NCI-H2171 (cell line): ENCODE measurements at regions not wholly inside any gene's neighbourhood (a gene's known extent, or its start where the extent isn't known, plus 50 kb on each side); places are given as distances from the start of the nearest gene placed in this dataset.
"Not testable (repeated sequence)": the region's sequence is repeated elsewhere in the genome, so short reads cannot be mapped to it uniquely, and the experiment has no call there.

ENCODE experiments used
- DNase-seq: peaks from one replicate; lab custom pipeline; 2025; lab: John Stamatoyannopoulos, UW

- no peak for DNase-seq
Measured at GRCh38 chr5:2890011-2890410, 138.5 kb upstream of the IRX2 start.

DNA sequence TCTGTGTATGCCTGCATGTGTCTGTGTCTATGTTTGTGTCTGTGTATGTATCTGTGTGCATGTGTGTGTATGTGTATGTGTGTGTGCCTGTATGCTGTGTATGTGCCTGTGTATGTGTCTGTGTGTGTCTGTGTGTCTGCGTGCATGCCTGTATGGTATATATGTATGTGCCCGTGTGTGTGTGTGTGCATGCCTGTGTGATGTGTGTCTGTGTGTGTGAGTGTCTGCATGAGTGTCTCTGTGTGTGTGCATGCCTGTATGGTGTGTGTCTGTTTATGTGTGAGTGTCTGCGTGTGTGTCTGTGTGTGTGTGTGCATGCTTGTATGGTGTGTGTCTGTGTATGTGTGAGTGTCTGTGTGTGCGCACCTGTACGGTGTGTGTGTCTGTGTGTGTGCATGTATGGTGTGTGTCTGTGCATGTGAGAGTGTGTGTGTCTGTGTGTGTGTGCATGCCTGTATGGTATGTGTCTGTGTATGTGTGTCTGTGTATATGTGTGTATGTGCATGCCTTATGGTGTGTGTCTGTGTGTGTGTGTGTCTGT, 137.1 kb upstream of the IRX2 start:
- DNase-seq, result no peak

DNA sequence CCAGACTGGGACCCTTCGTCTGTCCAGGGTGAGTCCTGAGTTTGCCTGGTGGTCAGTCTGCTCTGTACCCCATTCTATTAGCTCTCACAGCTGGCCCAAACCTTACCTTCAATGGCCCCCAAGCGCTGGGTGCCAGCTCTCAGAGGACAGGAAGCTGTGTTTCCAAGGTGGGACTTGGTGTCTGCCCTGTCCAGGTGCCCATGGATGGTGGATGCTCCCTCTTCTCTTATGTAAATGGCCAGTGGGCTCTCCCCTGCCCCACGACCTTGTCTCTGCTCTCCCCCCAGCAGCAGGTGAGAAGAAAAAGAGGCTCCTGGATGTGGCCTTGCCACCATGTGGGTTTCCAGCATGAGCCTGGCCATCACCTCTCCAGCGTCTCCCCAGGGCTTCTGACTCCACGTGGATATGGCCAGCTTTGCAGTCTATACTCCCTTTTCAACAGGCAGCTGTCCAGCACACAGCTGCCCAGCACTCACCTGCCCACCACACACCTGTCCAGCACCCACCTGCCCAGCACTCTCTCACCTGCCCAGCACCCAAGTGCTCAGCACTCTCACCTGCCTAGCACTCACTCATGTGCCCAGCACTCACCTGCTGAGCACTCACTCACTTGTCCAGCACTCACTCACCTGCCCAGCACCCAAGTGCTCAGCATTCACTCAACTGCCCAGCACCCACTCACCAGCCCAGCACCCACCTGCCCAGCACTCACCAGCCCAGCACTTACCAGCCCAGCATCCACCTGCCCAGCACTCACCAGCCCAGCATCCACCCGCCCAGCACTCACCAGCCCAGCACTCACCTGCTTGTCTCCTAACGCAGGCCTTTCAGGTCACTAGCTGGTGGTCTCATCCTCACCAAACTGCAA, 136.2 kb upstream of the IRX2 start:
- no peak for DNase-seq

DNA sequence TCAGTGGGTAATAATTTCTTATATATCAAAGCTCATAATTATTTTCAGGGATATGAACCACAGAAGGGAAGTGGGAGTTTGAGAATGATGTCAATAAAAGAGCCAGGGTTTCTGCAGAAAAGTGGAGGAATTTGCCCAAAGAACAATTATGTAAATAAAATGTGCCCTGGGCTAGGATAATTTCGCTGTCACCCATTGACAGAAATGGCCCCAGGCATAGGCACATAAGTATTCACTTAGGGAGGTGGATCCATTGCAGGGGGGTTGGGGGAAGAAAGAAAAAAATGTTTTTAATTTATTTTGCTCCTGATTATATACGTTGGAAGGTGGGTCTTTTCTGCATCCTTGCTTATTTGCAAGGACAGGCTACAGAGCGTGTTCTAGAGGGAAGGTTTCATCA, 135.1 kb upstream of the IRX2 start:
- DNase-seq, result no peak

DNA sequence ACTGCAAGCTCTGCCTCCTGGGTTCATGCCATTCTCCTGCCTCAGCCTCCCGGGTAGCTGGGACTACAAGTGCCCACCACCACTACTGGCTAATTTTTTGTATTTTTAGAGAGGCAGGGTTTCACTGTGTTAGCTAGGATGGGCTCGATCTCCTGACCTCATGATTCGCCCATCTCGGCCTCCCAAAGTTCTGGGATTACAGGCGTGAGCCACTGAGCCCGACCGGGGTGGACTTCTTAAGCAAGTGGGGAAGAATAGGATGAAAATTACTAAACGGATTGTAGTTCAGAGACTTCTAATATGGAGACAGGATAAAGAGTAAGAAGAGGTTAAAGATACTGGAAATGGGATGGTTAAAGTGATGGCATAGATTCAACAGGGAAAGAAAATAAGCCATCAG, 132.3 kb upstream of the IRX2 start:
- no peak for DNase-seq

DNA sequence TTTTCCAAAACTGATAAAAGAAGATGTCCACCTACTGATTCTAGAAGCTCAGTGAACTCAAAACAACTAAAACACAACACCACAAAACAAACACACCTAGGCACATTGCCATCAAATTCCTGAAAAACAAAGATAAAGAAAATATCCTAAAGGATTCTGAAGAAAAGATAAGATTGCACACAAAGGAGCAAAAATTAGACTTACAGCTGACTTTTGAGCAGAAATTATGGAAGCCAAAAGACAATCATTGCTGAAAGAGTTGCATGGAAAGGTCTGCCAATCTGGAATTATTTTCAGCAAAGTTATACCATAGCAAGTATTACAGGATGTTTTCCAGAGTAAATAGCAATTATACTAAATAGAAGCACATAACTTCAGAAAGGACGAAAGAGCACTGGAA, 128.2 kb upstream of the IRX2 start:
- DNase-seq, result peak; percentile 5

GRCh38 chr5:2877522-2877921, 126.0 kb upstream of the IRX2 start:
- DNase-seq, result no peak

DNA sequence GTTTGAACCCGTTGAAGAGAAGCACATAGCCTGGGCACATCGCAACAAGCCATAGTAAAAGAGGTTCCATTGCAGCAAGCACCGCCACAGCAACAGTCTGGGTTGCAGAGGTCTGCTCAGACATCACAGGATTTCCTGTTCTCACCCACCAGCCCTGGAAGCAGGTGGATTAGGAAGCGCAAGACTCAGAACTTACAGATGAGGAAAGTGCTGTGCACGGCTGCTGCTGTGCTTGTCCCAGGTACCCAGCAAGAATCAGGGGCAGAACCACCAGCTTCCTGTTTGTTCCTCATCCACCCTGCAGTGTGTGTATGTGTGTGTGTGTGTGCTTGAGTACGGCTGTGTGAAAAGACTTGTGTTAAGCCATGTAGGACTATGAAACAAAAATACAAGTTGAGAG, 124.7 kb upstream of the IRX2 start:
- no peak for DNase-seq

DNA sequence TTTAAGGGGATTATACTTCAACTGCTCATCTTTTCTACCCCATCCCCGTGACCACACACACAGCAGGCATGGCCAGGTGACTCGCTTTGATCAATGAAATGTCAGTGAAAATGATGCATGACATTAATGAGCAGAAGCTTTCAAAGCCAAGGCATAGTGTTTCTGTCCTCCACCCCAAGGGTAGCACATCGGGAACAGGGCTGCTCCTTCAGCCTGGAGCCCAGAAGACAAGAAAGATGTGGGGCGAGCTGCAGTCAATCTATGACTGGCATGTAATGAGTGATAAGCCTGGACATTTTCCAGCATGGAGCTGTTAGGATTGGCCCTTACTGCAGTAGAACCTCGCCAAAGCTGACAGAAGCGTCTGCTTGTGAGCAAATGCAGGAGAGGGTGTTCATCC, 122.6 kb upstream of the IRX2 start:
- DNase-seq, result no peak

DNA sequence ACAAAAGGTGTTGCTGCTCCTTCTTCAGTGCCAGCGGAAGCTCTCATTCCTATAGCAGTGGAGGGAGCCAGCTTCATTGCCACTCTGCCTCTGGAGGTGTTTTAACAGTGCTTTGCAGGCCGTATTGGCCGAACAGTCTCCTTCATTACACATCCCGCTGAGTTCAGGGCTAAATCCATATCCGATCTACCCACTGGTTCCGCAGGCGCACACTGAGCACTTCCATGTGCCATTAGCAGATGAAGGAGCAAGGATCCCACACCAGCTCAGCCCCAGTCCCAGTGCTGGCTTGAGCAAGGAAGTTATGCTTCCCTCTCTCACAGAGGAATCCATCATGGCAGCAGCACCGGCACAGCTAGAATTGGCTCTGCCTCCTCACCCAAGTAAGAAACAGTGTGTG, 121.2 kb upstream of the IRX2 start:
- DNase-seq, result no peak

GRCh38 chr5:2871282-2871681, 119.8 kb upstream of the IRX2 start:
- DNase-seq, result no peak

DNA sequence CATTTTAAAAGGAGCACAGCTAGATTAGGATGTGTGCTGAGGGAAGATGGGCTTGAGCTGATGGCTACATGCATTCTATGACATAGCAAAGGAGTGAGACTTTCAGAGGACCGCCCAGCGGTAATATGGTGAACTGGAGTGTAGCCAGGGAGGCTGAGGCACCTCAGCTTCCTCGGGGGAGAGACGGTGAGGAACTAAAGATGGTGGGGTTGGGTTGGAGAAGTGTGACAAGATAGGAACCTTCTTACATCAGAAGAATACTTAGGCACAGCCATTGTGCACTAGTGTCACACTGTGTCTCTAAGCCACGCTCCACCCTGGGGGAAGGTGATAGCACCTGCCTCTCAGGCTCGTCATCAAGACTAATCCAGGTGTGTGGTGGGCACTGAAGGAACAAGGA, 118.0 kb upstream of the IRX2 start:
- no peak for DNase-seq

DNA sequence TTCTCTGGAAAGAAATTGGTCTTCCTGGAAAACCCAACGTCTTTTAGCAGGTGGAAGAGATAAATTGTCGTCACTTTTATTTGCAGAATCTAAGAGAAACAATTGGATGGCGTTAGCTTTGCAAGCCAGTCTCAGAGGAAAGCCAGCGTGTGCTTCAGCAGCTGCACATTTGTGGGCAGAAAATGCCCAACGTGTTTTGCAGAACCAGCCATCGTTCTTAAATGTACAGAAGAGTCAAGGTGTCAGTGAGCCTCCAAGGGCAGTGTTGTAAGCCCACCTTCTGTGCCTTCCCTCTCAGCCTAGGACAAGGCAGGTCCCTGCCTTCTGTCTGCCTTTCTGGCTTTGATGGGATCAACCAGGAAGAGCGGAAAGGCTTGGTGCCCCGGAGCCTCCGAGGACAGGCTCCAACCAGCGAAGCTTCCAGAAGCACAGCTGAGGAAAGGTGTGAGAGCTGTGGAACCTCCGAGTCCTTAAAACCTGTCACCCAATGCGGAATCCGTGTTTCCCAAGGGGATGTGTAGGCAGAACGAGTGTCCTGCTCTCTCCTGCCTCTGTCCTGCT, 116.0 kb upstream of the IRX2 start:
- no peak for DNase-seq

- no peak for DNase-seq
Measured at GRCh38 chr5:2866662-2867372, 115.3 kb upstream of the IRX2 start.

DNA sequence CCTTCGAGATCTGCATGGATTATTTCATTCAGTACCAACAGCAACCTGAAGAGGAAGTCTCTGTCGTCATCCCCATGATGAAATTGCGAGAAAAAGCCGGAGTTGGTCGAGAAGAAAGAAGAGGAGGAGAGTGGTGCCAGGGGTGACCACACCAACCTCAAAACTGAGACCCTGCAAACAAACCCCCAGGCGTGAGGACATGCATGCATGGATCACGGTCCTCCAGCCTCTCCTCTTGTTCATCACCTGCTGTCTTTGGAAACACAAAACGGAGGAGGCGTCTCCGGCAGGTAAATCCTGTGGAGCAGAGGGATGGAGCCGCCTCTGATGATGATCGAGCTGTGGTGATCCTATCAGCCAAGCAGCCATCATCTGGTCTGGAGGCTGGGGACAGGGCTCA, 114.4 kb upstream of the IRX2 start:
- no peak for DNase-seq

- no peak for DNase-seq
Measured at GRCh38 chr5:2864515-2865105, 113.1 kb upstream of the IRX2 start.

DNA sequence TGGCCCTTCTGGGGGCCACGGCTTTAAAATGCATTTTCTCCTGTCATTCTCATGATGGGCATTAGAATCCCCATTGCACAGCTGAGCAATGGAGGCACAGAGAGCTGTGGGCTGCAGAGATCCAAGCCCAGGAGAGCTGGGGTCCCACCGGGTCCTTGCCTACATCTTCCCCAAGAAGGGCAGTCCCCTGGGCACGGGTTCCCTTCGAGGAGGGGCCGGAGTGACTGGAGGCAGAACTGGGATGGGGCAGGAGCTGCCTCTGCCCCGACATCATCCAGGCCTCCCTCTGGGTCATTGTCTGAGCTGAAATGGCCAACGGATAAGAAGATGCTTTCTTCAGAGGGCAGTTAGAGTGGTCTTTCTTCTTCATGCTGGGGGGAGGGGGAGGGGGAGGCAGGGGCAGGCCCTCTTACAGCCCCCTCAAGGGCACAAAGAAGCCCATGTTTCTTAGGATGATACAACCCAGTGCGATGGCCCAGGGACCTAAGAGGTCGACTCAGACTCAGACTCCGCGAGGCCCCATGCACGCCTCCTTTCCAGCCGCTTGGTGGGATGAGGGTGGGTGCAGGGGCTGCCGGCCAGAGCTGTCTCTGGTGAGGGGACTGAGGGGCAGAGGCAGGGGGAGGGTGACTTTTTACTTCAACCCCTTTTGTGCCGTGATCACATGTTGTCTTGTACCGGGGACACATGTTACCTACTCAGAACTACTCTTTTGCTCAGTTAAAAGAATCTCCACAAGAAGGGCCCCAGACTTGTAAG, 112.4 kb upstream of the IRX2 start:
- DNase-seq, result no peak

DNA sequence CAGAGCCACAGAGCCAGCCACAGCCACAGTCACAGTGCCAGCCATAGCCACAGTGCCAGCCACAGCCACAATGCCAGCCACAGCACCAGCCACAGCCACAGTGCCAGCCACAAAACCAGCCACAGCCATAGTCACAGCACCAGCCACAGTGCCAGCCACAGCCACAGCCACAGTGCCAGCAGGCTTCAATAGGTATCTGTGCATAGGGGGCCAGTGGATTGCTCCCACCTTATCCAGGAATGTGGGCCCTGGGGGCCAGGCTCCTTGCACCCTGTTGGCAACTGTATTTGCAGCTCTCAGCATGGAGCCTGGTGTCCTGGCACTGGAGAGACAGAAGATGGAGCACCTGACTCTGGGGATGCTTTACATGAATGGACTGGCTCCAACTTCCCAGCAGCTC, 111.7 kb upstream of the IRX2 start:
- no peak for DNase-seq

DNA sequence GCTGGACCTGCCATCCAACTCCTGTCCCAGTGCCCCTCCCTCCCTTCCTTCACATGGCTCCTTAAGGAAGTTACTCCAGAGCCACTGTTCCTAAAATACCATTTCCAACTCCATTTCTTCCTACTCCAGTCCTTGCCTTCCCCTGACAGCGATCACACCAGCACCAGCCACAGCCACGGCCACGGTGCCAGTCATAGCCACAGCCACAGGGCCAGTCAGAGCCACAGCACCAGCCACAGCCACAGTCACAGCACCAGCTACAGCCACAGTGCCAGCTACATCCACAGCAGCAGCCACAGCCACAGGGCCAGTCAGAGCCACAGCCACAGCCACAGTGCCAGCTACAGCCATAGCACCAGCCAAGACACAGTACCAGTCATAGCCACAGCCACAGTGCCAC, 110.7 kb upstream of the IRX2 start:
- not testable (repeated sequence) for DNase-seq

- DNase-seq, result no peak
Measured at GRCh38 chr5:2861605-2862004, 110.1 kb upstream of the IRX2 start.

- DNase-seq, result no peak
Measured at GRCh38 chr5:2860101-2860500, 108.6 kb upstream of the IRX2 start.

DNA sequence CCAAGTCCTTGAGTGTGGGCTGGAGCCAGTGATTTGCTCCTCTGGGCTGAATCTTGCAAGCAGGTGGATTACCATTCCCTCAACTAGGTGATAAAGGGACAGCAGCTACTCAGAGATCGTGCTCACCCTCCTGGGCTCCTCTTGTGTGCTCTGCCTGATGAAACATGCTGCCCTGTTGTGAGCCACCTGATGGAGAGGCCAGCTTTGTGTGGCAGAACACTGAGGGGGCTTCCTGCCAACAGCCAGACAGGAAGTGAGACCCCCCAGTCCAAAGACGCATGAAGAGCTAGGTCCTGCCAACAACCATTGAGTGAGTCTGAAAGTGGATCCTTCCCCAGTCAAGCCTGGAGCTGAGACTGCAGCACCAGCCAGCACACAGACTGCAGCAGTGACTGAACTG, 106.4 kb upstream of the IRX2 start:
- DNase-seq, result no peak
